ENCODE measurements at regions not wholly inside any gene's neighbourhood (a gene's known extent, or its start where the extent isn't known, plus 50 kb on each side); places are given as distances from the start of the nearest gene placed in this dataset.
"Not testable (repeated sequence)": the region's sequence is repeated elsewhere in the genome, so short reads cannot be mapped to it uniquely, and the experiment has no call there.

- not testable (repeated sequence) for TF ChIP-seq CTCF (IDR thresholded peaks at IDR 0.05; ENCODE audit: insufficient read depth, low read length, poor library complexity, severe bottlenecking); EZH2phosphoT487 (conservative IDR thresholded peaks at IDR 0.05; ENCODE audit: low read length)
Measured at GRCh38 chr3:22416838-22417446, 665.9 kb upstream of the ZNF385D start.
